NCI-H82 treated with DMSO at 0.1 percent for 48 hours (cell line): ENCODE measurements at regions not wholly inside any gene's neighbourhood (a gene's known extent, or its start where the extent isn't known, plus 50 kb on each side); places are given as distances from the start of the nearest gene placed in this dataset.

Experiments
- DNase-seq: peaks from one replicate; lab custom pipeline; 2025; ENCODE audit not compliant: unreplicated experiment; lab: John Stamatoyannopoulos, UW

DNA sequence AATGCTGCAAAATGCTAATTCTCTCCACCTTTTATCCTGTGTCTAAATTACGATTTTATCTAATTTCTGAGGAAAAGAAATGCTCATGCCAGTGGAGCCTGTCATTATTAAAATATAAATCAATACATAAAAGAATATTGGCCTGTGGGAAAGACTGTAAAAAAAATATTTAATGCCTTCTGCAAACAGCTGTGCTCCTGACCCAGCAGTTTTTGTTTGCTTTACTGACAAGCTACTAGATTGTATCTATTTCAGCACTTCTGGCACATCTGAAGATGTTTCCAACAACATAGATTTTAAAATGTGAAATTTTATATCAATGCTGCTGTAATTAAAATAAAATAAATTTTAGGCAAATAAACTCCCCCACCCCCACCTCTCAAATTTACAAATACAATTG is 493.6 kb upstream of the AGTR1 start:
- no peak for DNase-seq

DNA sequence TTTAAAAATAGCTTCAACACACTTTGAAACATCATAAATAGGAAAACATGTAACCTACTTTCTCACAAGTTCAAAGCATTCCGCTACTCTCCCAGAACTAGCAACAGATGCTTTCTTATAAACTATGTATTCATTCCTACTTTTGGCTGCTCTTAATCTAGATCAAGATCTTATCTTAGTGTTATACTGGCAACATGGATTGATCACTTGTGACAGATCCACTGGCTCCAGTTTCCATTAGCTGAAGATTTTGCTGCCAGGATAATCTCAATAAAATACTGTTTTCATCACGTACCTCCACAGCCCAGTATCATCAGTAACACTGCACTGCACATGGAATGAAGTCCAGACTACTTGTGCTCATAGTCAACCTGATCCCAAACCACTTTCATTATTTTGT is 491.7 kb upstream of the AGTR1 start:
- DNase-seq: no peak

DNA sequence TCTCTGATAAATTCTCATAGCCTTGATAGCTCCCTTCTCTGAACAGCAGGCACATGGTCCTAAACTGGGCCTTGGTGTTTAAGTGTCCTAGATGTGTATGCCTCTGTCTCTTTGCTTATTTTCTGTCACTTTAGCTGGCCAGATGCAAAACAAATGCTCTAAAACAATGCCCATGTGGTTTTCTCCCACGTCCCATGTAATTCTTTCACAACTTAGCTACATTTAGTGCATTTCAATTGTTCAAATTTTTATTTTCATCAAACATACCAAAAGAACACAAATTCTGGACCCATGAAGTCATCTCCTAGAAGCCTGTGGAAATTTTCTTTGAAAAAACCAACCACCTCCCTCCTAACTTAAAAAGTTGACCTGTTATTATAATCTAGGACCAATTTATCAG is 491.3 kb upstream of the AGTR1 start:
- DNase-seq: no peak

GRCh38 chr3:148208975-148209374 is 488.7 kb upstream of the AGTR1 start:
- DNase-seq: no peak

GRCh38 chr3:148211725-148212124 is 486.0 kb upstream of the AGTR1 start:
- DNase-seq: no peak

GRCh38 chr3:148214705-148215104 is 483.0 kb upstream of the AGTR1 start:
- no peak for DNase-seq

- no peak for DNase-seq
Observed at GRCh38 chr3:148217317-148217716, 480.4 kb upstream of the AGTR1 start.

DNA sequence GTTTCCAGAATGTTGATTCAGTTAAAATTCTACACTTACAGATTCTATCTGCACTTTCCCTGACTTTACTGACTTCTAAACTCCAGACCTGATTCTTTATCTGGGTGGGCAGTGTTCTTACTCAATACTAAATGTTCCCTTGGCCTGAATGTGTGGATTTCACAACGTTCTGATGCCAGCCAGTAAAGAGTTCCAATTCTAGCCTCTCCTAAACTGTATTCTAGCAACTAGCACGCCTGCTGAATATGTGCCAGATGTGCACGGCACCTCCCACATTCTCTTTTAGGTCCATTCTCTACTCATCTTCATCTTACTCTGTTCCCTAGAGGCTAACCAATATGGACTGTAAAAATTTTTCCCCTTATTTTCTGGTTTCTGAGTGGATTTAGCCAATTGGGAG is 479.5 kb upstream of the AGTR1 start:
- DNase-seq: no peak

DNA sequence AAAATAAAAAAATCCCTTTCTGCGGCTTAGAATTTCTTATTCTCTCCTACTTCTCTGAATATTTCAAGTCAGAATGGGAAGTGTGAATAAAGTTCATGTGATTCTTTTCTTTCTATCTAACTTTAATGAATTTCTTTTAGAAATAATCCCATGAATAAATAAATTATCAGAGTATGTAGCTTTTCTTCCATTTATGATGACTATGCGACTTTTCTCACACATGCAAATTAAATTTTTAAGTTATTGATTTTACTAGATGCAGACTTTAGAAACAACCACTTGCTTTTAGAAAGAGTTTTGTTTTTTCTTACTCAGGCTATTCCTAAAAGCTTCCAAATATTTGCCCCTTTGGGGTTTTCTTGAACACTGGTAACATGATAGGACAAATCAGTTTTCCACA is 477.7 kb upstream of the AGTR1 start:
- DNase-seq: no peak

- DNase-seq: no peak
Observed at GRCh38 chr3:148221303-148221702, 476.4 kb upstream of the AGTR1 start.

- DNase-seq: no peak
Observed at GRCh38 chr3:148223266-148223665, 474.4 kb upstream of the AGTR1 start.

DNA sequence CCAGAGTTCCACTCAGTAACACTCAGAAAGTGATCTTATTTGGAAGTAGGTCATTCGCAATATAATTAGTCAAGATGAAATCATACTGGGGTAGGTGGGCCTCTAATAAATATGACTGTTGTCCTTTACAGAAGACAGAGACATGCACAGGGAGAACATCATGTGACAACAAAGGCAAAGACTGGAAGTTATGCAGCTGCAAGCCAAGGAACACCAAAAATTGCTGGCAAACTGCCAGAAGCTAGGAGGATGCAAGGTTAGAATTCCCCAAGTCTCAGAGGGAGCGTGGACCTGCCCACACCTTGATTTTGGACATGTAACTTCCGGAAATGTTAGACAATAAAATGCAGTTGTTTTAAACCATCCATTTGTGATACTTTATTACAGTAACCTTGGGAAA is 471.5 kb upstream of the AGTR1 start:
- DNase-seq: no peak

DNA sequence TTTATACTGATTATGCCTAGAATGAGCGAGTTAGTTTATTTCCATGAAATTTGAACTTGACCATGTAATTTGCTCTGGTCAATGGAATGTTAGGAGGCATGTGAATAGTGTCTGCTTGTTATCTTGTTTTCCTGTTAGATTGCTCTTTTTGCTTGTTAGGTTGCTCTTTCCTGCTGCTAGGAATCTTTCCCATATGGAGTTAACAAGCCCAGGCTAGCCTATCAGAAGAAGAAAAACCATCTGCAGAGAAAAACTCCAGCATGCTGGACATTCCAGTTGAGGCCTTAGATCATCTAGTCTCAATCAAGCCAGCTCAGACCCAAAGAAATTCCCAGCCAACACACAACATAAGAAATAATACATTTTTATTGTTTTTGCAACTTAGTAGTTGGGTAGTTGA is 470.2 kb upstream of the AGTR1 start:
- no peak for DNase-seq

- DNase-seq: no peak
Observed at GRCh38 chr3:148229107-148229506, 468.6 kb upstream of the AGTR1 start.

DNA sequence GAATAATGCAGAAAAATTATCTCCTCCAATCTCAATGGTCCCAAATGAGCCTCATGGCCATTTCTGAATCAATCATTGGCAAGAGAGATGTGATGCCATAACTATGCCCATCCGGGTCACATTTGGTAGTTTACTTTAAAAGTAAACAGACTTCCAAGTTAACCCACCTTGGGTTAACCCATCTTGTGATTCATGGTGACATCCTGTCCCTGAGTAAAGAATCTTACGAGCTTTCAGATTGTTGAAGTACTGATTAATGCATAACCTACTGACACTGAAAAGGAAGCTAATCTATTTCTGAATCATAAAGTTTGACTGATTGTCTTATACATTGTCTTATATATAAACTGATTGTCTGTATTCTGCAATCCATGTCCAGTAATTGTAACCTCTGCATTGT is 467.2 kb upstream of the AGTR1 start:
- no peak for DNase-seq

GRCh38 chr3:148232389-148232788 is 465.3 kb upstream of the AGTR1 start:
- no peak for DNase-seq

GRCh38 chr3:148233403-148233802 is 464.3 kb upstream of the AGTR1 start:
- DNase-seq: no peak

DNA sequence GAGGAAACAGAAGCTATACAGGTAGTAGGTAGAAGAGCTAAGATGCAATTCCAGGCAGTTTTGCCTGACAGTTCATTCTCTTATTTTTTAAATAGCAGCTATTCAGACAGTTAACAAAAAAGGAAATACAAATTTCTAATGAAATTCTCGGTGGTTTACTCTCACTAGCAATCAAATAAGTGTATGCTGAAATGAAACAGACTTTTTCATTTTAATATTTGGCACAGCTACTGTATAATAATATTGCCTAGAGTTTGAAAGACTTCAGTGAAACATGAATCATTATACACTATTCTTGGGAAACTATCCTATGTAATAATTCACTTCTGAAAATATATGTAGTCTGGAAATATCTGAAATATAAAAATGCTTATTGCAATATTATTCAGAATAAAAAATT is 463.2 kb upstream of the AGTR1 start:
- DNase-seq: no peak

DNA sequence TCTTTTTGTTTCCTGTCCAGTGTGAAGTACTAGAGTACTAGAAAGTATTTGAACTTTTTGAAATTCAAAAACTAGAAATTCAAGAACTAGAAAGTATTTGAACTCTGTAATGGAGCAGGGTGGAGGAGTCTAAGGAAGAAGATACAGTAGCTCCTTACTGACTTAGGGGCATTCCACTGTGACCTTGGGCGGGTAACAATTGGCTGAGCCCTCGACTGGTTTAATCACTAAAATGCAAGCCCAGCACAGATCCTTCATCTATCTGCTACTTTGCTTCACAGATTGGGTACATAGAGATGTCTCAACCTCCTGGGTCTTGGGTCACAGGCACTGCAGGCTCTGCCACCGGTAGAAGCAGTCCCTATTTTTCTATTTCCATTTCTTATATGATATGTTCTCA is 462.1 kb upstream of the AGTR1 start:
- DNase-seq: no peak

- no peak for DNase-seq
Observed at GRCh38 chr3:148238421-148238821, 459.3 kb upstream of the AGTR1 start.

DNA sequence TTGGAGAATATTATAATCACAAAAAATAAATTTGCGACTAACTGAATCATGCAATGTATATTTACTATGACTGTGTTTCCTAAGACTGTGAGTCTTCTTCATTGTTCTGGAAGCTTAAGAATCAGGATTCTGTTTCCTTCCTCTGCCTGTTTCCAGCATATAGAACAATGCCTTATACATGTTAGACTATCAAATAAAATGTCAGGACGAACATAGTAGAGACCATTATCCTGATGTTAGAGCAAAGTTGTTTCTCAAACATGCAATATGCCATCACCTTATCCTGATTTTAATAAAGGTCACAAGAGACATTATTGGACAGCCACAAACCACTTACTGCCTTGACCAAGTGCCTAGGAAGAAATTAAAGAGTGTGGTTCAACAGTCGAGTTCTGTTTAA is 457.4 kb upstream of the AGTR1 start:
- no peak for DNase-seq

GRCh38 chr3:148243609-148244008 is 454.1 kb upstream of the AGTR1 start:
- no peak for DNase-seq

DNA sequence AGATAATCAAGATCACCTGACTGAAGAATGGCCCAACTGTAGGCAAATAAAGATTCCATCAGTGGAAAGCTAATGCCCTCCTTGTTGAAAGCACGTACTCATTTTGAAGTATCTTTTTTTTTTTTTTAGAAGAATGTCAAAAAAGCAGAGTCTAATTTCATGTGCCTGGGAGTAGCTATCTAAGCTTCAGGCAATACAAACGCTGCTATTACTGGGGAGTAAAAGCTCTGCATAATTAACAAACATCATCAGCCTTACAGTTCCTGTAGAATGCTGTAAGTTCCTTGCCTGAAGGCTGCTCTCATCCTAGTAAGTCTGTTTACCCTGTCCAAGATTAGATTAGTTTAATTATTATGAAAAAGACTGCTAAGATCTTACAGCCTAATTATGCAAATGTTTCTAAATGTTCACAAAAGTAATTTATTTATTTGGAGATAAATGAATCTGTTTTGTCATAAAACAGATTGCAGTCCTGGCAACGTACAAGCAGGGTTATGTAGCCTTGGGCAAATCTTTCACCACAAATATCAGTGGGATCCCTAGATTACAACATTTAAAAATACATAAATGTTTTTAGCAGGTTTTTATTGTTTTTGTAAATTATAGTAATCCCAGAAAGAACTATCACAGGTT is 451.3 kb upstream of the AGTR1 start:
- DNase-seq: no peak

DNA sequence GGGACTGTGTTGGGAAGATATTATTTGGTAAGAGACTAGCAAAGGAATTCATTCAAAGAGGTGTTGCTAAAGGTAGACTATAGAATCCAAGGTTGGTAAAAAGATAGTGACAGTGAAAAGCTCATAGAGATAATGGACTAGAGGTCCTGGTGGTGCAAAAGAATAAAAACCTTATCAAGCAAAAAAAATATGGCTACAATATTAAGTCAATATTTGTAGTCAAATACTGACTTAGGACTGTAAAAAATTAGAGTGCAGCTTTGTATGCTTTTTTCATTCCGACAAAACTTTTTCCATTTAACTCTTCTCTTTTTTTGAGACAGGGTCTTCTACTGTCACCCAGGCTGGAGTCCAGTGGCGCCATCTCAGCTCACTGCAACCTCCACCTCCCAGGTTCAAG is 444.0 kb upstream of the AGTR1 start:
- no peak for DNase-seq
